ENCODE measurements at regions not wholly inside any gene's neighbourhood (a gene's known extent, or its start where the extent isn't known, plus 50 kb on each side); places are given as distances from the start of the nearest gene placed in this dataset.

DNA sequence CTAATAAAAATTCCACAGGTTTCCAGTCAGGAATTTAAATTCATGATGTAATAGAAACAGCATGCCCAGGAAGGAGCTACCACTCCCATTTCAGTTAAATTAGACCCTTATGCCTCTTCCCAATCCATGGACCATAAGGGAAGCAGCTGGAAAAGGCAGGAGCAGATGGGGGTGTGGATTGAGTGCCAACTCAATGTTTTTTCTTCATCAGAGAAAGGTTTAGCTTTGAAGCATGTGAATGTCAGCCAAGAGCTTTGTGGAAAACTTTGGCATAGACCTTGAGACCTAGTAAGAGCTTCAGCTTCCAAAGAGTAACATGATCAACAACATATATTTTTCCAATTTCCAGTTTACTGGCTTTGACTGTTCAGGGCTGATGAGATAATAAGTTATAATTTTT lies 2139.9 kb downstream of the PCDH9 start:
- TF ChIP-seq CTCF (conservative IDR thresholded peaks at IDR 0.05; ENCODE audit: low read depth, low read length) (no peak), USF2 (IDR thresholded peaks at IDR 0.05; ENCODE audit: low read depth, low read length) (no peak), RCOR1 (IDR thresholded peaks at IDR 0.05; ENCODE audit: insufficient replicate concordance, low read length) (no peak), MAZ (IDR thresholded peaks at IDR 0.05; ENCODE audit: borderline replicate concordance, low read depth, low read length) (no peak)
- TF ChIP-seq, protein P1, sequence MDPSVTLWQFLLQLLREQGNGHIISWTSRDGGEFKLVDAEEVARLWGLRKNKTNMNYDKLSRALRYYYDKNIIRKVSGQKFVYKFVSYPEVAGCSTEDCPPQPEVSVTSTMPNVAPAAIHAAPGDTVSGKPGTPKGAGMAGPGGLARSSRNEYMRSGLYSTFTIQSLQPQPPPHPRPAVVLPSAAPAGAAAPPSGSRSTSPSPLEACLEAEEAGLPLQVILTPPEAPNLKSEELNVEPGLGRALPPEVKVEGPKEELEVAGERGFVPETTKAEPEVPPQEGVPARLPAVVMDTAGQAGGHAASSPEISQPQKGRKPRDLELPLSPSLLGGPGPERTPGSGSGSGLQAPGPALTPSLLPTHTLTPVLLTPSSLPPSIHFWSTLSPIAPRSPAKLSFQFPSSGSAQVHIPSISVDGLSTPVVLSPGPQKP (IDR thresholded peaks at IDR 0.05; ENCODE audit: borderline replicate concordance, low read depth, low read length) = no peak

More for the DNA sequence above, 2139.9 kb downstream of the PCDH9 start:
- H3K18ac ChIP-seq (ENCODE audit: low read depth, low read length) = no peak overlapping the region
- no peak overlapping the region for H2BK120ac ChIP-seq (ENCODE audit: low read depth, low read length)
- intact Hi-C loops (cut with micrococcal nuclease) = no loop called here
- H4K8ac ChIP-seq (ENCODE audit: low read depth in 2 of 2, low read length in 2 of 2) = no peak overlapping the region
- H2AFZ ChIP-seq (replicated peaks; ENCODE audit: low read length, poor library complexity) = no peak overlapping the region
- no peaks in the 10 kb centered on the region for H3K79me1 ChIP-seq (ENCODE audit: low read depth in 1 of 2, low read length in 2 of 2)
- no peak overlapping the region for H3K4ac ChIP-seq (ENCODE audit: low read depth, low read length)
- H3K9ac ChIP-seq (ENCODE audit: low read depth, low read length) = no peak overlapping the region
- BruUV-seq (replicated peaks) = no TSS peak
- ATAC-seq (ENCODE audit: low read depth) = no peak
- H2BK20ac ChIP-seq (ENCODE audit: low read depth, low read length) = no peak overlapping the region
- no peak for DNase-seq
- no peak overlapping the region for H3K14ac ChIP-seq (replicated peaks; ENCODE audit: low read depth, low read length)
- H3K56ac ChIP-seq (ENCODE audit: extremely low read depth, insufficient read depth, low read length) = no peak overlapping the region
- no peaks in the 10 kb centered on the region for H3K27me3 ChIP-seq (ENCODE audit: control insufficient read depth, insufficient read depth, low read length)
- no peaks in the 10 kb centered on the region for H4K20me1 ChIP-seq (ENCODE audit: insufficient read depth, low read length)
- H2AK9ac ChIP-seq (replicated peaks; ENCODE audit: low read depth, low read length, poor library complexity) = no peak overlapping the region
- H3K9me3 ChIP-seq (ENCODE audit: control insufficient read depth, insufficient read depth, low read length) = no peaks in the 10 kb centered on the region
- dilution Hi-C loops (cut with HindIII; ENCODE audit: low sequenced_read_pairs, unreplicated experiment) = no loop called here
- H3K23ac ChIP-seq (ENCODE audit: low read depth, low read length) = no peak overlapping the region
- ChIA-PET POLR2A (ENCODE audit: unreplicated experiment) (no interaction called here), CTCF (no interaction called here)
- no peaks in the 10 kb centered on the region for H3K36me3 ChIP-seq (ENCODE audit: control insufficient read depth, insufficient read depth, low read length)
- no peaks in the 10 kb centered on the region for H3K9me1 ChIP-seq (ENCODE audit: insufficient read depth, low read length)
- H4K5ac ChIP-seq (ENCODE audit: low read depth, low read length) = no peak overlapping the region
- H3K4me1 ChIP-seq (ENCODE audit: control insufficient read depth, insufficient read depth, low read length) = no peaks in the 10 kb centered on the region
- H3K27ac ChIP-seq (ENCODE audit: insufficient read depth, low read length) = no peak overlapping the region
- no peak overlapping the region for H3K4me3 ChIP-seq (ENCODE audit: insufficient read depth, low read depth, low read length)
- H2AK5ac ChIP-seq (ENCODE audit: low read depth, low read length) = no peak overlapping the region
- no peak overlapping the region for H2BK15ac ChIP-seq (ENCODE audit: low read depth, low read length)
- no peak overlapping the region for H3K4me2 ChIP-seq (ENCODE audit: low read depth, low read length)
- in situ Hi-C loops (cut with MboI; ENCODE audit: low sequenced_read_pairs) = no loop called here
- H4K91ac ChIP-seq (ENCODE audit: insufficient read depth, low read depth, low read length) = no peak overlapping the region
- no peak overlapping the region for H2BK5ac ChIP-seq (ENCODE audit: low read depth, low read length, poor library complexity, severe bottlenecking)
